A549 (cell line): ENCODE measurements at regions not wholly inside any gene's neighbourhood (a gene's known extent, or its start where the extent isn't known, plus 50 kb on each side); places are given as distances from the start of the nearest gene placed in this dataset.
A peak's percentile ranks its signal among the peaks of the same experiment; 100 is the strongest.

Experiments
- ATAC-seq, 2 experiments: fragments of 200-7000 bp in 1 of 2; fragments of >200 bp in 1 of 2; cut with Nextera tagmentation in 1 of 2; cut with Tn5 transposase in 1 of 2; 3 replicates each; pipeline versions ENCODE4 v1.8.0 to v1.9.1; 2018 to 2020; ENCODE audit warnings: mild to moderate bottlenecking in 1 of 2, moderate library complexity in 1 of 2
- CTCF ChIA-PET: fragments of 300-600 bp; sonication (Branson Sonifier 250); formaldehyde crosslinking; extraction: SDS; loops from one replicate; lab custom pipeline; 2021; ENCODE audit warnings: antibody characterized with exemption, inconsistent platforms; lab: Yijun Ruan, JAX
- POLR2A ChIA-PET: fragments of 350-600 bp; formaldehyde crosslinking; extraction: SDS; loops from one replicate; lab custom pipeline; 2021; ENCODE audit warnings: antibody characterized with exemption, inconsistent platforms; lab: Yijun Ruan, JAX
- DNase-seq, 2 experiments: peaks; one replicate each; pipeline versions ENCODE4 v3.0.0 to v3.0.0-alpha.2; 2011 to 2016; ENCODE audit warnings: low read depth in 1 of 2, low spot score in 1 of 2
- FAIRE-seq: peaks from 2 replicates; lab custom pipeline; 2011; peaks lifted over from hg19 to GRCh38; lab: Jason Lieb, UNC
- H3K27ac ChIP-seq, 2 experiments: fragments of >200 bp; sonication (Bioruptor Twin); formaldehyde crosslinking; 3 replicates each; pipeline ENCODE4 v1.5.1; 2016 to 2017
- H3K4me1 ChIP-seq: fragments of >200 bp; sonication (Bioruptor Twin); formaldehyde crosslinking; 3 replicates; pipeline ENCODE4 v1.6.1; 2016
- H3K4me2 ChIP-seq: fragments of >200 bp; sonication (Bioruptor Twin); formaldehyde crosslinking; 3 replicates; pipeline ENCODE4 v1.6.1; 2016
- H3K4me3 ChIP-seq: fragments of >200 bp; sonication (Bioruptor Twin); formaldehyde crosslinking; 3 replicates; pipeline ENCODE4 v1.5.1; 2016
- H3K9me3 ChIP-seq: fragments of >200 bp; sonication (Bioruptor Twin); formaldehyde crosslinking; 3 replicates; pipeline ENCODE4 v1.6.1; 2016
- ATOH8 ChIP-seq: fragments of 250-450 bp; sonication (Bioruptor Pico); IDR thresholded peaks from 2 replicates; pipeline ENCODE4 v1.5.0; 2020; ENCODE audit warnings: low read depth, mild to moderate bottlenecking, moderate library complexity
- E2F6 ChIP-seq: IDR thresholded peaks from 2 replicates; pipeline ENCODE4 v1.6.1; 2012; ENCODE audit warnings: low read depth, borderline replicate concordance
- ELK1 ChIP-seq: fragments of 150-350 bp; IDR thresholded peaks from 2 replicates; pipeline ENCODE4 v1.6.1; 2014; ENCODE audit warnings: low read depth, mild to moderate bottlenecking, low read length
- EP300 ChIP-seq, 2 experiments: fragments of >200 bp; sonication (Bioruptor Twin); formaldehyde crosslinking; IDR thresholded peaks; 2 replicates in 1 of 2; 3 replicates in 1 of 2; pipeline ENCODE4 v1.6.1; 2016 to 2017
- FOSL2 ChIP-seq, 2 experiments: fragments of 450-650 bp in 1 of 2; fragments of >200 bp in 1 of 2; sonication (Bioruptor Twin) in 1 of 2; formaldehyde crosslinking; IDR thresholded peaks; 2 replicates each; pipeline versions ENCODE4 v1.5.0 to v1.6.1; 2016 to 2020; ENCODE audit warnings: mild to moderate bottlenecking in 1 of 2, moderate library complexity in 1 of 2
- FOXS1 ChIP-seq: fragments of 250-450 bp; sonication (Bioruptor Pico); IDR thresholded peaks from 2 replicates; pipeline ENCODE4 v1.5.0; 2020; ENCODE audit warnings: mild to moderate bottlenecking, moderate library complexity
- GATA3 ChIP-seq: IDR thresholded peaks from 2 replicates; pipeline ENCODE4 v1.6.1; 2012; ENCODE audit warnings: borderline replicate concordance
- HDAC2 ChIP-seq: fragments of 200-600 bp; sonication (generic); IDR thresholded peaks from 2 replicates; pipeline ENCODE4 v1.6.1; 2016
- HOXA7 ChIP-seq: fragments of 250-450 bp; sonication (Bioruptor Pico); IDR thresholded peaks from 2 replicates; pipeline ENCODE4 v1.5.0; 2020; ENCODE audit warnings: mild to moderate bottlenecking, moderate library complexity
- MAFK ChIP-seq: fragments of 450-650 bp; IDR thresholded peaks from 2 replicates; pipeline ENCODE4 v1.6.1; 2014; ENCODE audit not compliant: partially characterized antibody
- MAX ChIP-seq: IDR thresholded peaks from 2 replicates; pipeline ENCODE4 v1.6.1; 2012
- PBX3 ChIP-seq: IDR thresholded peaks from 2 replicates; pipeline ENCODE4 v1.6.1; 2012
- PHF8 ChIP-seq: fragments of 200-600 bp; sonication (generic); IDR thresholded peaks from 2 replicates; pipeline ENCODE4 v1.6.1; 2016; ENCODE audit warnings: low read depth, mild to moderate bottlenecking, antibody characterized with exemption, moderate library complexity, borderline replicate concordance
- POLR2AphosphoS2 ChIP-seq: conservative IDR thresholded peaks from 2 replicates; pipeline ENCODE4 v1.6.1; 2012; ENCODE audit warnings: low read length, improper control_type of control experiment, inconsistent platforms
- RARB ChIP-seq: fragments of 250-450 bp; sonication (Bioruptor Pico); IDR thresholded peaks from 2 replicates; pipeline ENCODE4 v1.8.0; 2021; ENCODE audit warnings: mild to moderate bottlenecking, moderate library complexity
- TFCP2L1 ChIP-seq: fragments of 250-450 bp; sonication (Bioruptor Pico); IDR thresholded peaks from 2 replicates; pipeline ENCODE4 v1.5.0; 2021; ENCODE audit warnings: mild to moderate bottlenecking
- ZNF302 ChIP-seq: fragments of 250-450 bp; sonication (Bioruptor Pico); IDR thresholded peaks from 2 replicates; pipeline ENCODE4 v1.9.0; 2021; ENCODE audit warnings: inconsistent platforms, mild to moderate bottlenecking, moderate library complexity
- WGBS: methylation state at CpG from one replicate; pipeline ENCODE4 v1.1.6; 2017; ENCODE audit errors: missing lambda C conversion rate; 5-methylcytosine and 5-hydroxymethylcytosine counted together

- ATAC-seq (no peak), FAIRE-seq (no peak), DNase-seq (no peak)
- Histone ChIP-seq H3K4me2 (no peak overlapping the region), H3K9me3 (peaks cover 10% of the 10 kb centered on the region; the same call in 1 of the 3 replicates), H3K27ac (no peak overlapping the region), H3K4me3 (no peak overlapping the region), H3K4me1 (peaks cover 15% of the 10 kb centered on the region)
- CTCF ChIA-PET = no interaction called here
- WGBS = 70% methylated on average over 4 of the region's 4 CpGs
- TF ChIP-seq TFCP2L1 (CRISPR knock-in tag) (no peak), ELK1 (no peak), POLR2AphosphoS2 (no peak)
- POLR2A ChIA-PET = no interaction called here
Observed at GRCh38 chr9:81195206-81195605, 494.1 kb downstream of the TLE1 start.

GRCh38 chr9:81193362-81194339 lies 495.7 kb downstream of the TLE1 start:
- WGBS = 0% methylated on average over 1 of the region's 1 CpG
- peak overlapping the region; percentile 39 for H3K4me2 ChIP-seq
- peak overlapping the region in 1 of 2 experiments; percentile 25; a peak in 1 of 6 replicates for H3K27ac ChIP-seq
- FAIRE-seq (no peak), DNase-seq (peak in 1 of 2 experiments; percentile 29), ATAC-seq (no peak; a peak in 1 of 6 replicates)
- peaks cover 15% of the 10 kb centered on the region for H3K4me1 ChIP-seq
- POLR2A ChIA-PET = interaction anchor here (0.6 kb wide), 1 partner anchor 988 kb away, joined by 5 read pairs; no protein-coding TSS in a partner anchor
- TF ChIP-seq GATA3 (peak; percentile 67; the same call in 1 of the 2 replicates), FOSL2 (IDR thresholded peaks at IDR 0.05) (no peak), FOSL2 (CRISPR knock-in tag; IDR thresholded peaks at IDR 0.05) (peak; percentile 51), ELK1 (no peak)
- peaks cover 14% of the 10 kb centered on the region; the same call in 1 of the 3 replicates for H3K9me3 ChIP-seq
- H3K4me3 ChIP-seq = no peak overlapping the region
- CTCF ChIA-PET = no interaction called here

GRCh38 chr9:81191222-81191621 lies 498.1 kb downstream of the TLE1 start:
- FAIRE-seq = no peak
- TF ChIP-seq HOXA7 (no peak), EP300 (IDR thresholded peaks at IDR 0.05) (no peak), RARB (CRISPR knock-in tag) (no peak), TFCP2L1 (CRISPR knock-in tag) (no peak), FOXS1 (CRISPR knock-in tag) (no peak), PBX3 (no peak), FOSL2 (IDR thresholded peaks at IDR 0.05) (no peak), FOSL2 (CRISPR knock-in tag; IDR thresholded peaks at IDR 0.05) (peak; percentile 80), ZNF302 (CRISPR knock-in tag) (no peak), GATA3 (no peak), MAX (no peak), ATOH8 (CRISPR knock-in tag) (no peak), PHF8 (no peak), E2F6 (no peak), HDAC2 (no peak), MAFK (peak; percentile 1)
- TF ChIP-seq, all 56 proteins: peak for 2
- H3K4me3 ChIP-seq = no peak overlapping the region
- ChIA-PET CTCF (no interaction called here), POLR2A (no interaction called here)
- H3K9me3 ChIP-seq = peaks cover 14% of the 10 kb centered on the region; the same call in 1 of the 3 replicates
- 29% methylated on average over 2 of the region's 2 CpGs for WGBS
- no peak for ATAC-seq
- H3K4me1 ChIP-seq = peaks cover 15% of the 10 kb centered on the region
- DNase-seq = no peak
- no peak overlapping the region for H3K27ac ChIP-seq
- no peak overlapping the region for H3K4me2 ChIP-seq
